ENCODE measurements at regions not wholly inside any gene's neighbourhood (a gene's known extent, or its start where the extent isn't known, plus 50 kb on each side); places are given as distances from the start of the nearest gene placed in this dataset.

DNA sequence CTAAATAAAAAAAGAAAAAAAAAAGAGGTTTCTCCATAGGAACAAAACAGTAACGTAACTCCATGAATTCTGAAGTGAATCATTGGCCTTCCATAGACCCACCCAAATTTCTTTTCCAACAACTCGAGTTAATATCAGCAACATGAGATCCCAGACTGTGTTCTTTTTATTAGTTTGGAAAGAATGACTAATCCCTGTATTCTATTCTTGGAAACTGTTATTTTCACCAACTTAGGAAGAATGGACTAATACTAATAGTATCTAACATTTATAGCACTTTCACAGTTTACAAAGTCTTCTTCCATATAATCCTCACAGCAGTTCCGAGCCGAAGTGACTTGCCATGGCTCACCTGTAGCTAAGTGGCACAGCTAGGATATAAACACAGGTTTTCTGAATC, 72.7 kb upstream of the SLC4A7 start:
- Mint-ChIP-seq H3K27me3 (ENCODE audit: insufficient read depth, low read depth, poor library complexity) (peaks cover 3% of the 10 kb centered on the region), H3K9me3 (peaks cover 23% of the 10 kb centered on the region), H3K4me1 (peaks cover 3% of the 10 kb centered on the region; the same call in 1 of the 3 replicates), H3K27ac (no peak overlapping the region), H3K4me3 (no peak overlapping the region), H3K36me3 (ENCODE audit: low read depth) (peaks cover 24% of the 10 kb centered on the region)
- no peak overlapping the region for H3K4me2 ChIP-seq
- no peaks in the 10 kb centered on the region for H3K79me2 ChIP-seq (replicated peaks; ENCODE audit: insufficient read depth)
- TF ChIP-seq ZNF331 (CRISPR knock-in tag; IDR thresholded peaks at IDR 0.05; ENCODE audit: low read depth) = no peak
- TF ChIP-seq POLR2AphosphoS5 (IDR thresholded peaks at IDR 0.05; ENCODE audit: low read depth) = no peak
- TF ChIP-seq, protein P1, sequence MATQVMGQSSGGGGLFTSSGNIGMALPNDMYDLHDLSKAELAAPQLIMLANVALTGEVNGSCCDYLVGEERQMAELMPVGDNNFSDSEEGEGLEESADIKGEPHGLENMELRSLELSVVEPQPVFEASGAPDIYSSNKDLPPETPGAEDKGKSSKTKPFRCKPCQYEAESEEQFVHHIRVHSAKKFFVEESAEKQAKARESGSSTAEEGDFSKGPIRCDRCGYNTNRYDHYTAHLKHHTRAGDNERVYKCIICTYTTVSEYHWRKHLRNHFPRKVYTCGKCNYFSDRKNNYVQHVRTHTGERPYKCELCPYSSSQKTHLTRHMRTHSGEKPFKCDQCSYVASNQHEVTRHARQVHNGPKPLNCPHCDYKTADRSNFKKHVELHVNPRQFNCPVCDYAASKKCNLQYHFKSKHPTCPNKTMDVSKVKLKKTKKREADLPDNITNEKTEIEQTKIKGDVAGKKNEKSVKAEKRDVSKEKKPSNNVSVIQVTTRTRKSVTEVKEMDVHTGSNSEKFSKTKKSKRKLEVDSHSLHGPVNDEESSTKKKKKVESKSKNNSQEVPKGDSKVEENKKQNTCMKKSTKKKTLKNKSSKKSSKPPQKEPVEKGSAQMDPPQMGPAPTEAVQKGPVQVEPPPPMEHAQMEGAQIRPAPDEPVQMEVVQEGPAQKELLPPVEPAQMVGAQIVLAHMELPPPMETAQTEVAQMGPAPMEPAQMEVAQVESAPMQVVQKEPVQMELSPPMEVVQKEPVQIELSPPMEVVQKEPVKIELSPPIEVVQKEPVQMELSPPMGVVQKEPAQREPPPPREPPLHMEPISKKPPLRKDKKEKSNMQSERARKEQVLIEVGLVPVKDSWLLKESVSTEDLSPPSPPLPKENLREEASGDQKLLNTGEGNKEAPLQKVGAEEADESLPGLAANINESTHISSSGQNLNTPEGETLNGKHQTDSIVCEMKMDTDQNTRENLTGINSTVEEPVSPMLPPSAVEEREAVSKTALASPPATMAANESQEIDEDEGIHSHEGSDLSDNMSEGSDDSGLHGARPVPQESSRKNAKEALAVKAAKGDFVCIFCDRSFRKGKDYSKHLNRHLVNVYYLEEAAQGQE (IDR thresholded peaks at IDR 0.05; ENCODE audit: unreplicated experiment) = no peak
- TF ChIP-seq JUNB (IDR thresholded peaks at IDR 0.05; ENCODE audit: unreplicated experiment) = no peak
- TF ChIP-seq CREB1 (CRISPR knock-in tag; IDR thresholded peaks at IDR 0.05; ENCODE audit: low read depth) = no peak
- TF ChIP-seq, protein P2, sequence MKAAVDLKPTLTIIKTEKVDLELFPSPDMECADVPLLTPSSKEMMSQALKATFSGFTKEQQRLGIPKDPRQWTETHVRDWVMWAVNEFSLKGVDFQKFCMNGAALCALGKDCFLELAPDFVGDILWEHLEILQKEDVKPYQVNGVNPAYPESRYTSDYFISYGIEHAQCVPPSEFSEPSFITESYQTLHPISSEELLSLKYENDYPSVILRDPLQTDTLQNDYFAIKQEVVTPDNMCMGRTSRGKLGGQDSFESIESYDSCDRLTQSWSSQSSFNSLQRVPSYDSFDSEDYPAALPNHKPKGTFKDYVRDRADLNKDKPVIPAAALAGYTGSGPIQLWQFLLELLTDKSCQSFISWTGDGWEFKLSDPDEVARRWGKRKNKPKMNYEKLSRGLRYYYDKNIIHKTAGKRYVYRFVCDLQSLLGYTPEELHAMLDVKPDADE (IDR thresholded peaks at IDR 0.05) = no peak
- no peak overlapping the region for H3K4me3 ChIP-seq
- no peak for ATAC-seq
- no peaks in the 10 kb centered on the region for H3K27me3 ChIP-seq (ENCODE audit: insufficient read depth)
- no peaks in the 10 kb centered on the region for H3K4me1 ChIP-seq (ENCODE audit: insufficient read depth)
- DNase-seq (ENCODE audit: low spot score) = no peak
- no peak overlapping the region for H3K27ac ChIP-seq (ENCODE audit: low read depth)
- no peaks in the 10 kb centered on the region; the same call in 1 of the 2 replicates for H3K36me3 ChIP-seq (ENCODE audit: insufficient read depth)
- no peaks in the 10 kb centered on the region for H3F3A ChIP-seq (replicated peaks; ENCODE audit: low read depth)
- no peaks in the 10 kb centered on the region for H3K9me2 ChIP-seq (ENCODE audit: insufficient read depth)
- no peaks in the 10 kb centered on the region for H4K20me1 ChIP-seq (replicated peaks; ENCODE audit: insufficient read depth)
- no peak overlapping the region for H2AFZ ChIP-seq

DNA sequence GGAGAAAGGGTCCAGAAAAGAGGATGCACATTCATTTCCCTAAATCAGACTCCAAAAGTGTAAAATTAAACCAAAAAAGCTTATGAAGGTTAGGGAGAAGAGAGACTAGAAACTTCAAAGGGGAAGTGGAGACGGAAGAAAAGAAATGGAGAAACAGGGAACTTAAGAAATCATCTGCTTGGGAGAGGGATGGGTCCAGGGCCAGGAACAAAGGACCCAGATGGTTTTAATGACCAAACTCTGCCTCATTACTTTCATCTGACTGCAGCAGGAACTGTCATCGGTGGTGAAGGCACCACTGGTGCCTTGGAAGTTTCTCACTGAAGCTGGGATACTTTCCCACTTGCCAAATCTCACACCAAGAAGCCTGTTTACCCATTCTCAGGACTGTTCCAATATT, 70.5 kb upstream of the SLC4A7 start:
- Histone ChIP-seq H3K4me3 (no peak overlapping the region), H3K79me2 (replicated peaks; ENCODE audit: insufficient read depth) (no peaks in the 10 kb centered on the region), H4K20me1 (replicated peaks; ENCODE audit: insufficient read depth) (no peaks in the 10 kb centered on the region), H3K9me2 (ENCODE audit: insufficient read depth) (no peaks in the 10 kb centered on the region), H3K27me3 (ENCODE audit: insufficient read depth) (no peaks in the 10 kb centered on the region), H3K4me2 (no peak overlapping the region), H3F3A (replicated peaks; ENCODE audit: low read depth) (no peaks in the 10 kb centered on the region), H3K36me3 (ENCODE audit: insufficient read depth) (no peaks in the 10 kb centered on the region; the same call in 1 of the 2 replicates), H3K4me1 (ENCODE audit: insufficient read depth) (no peaks in the 10 kb centered on the region), H2AFZ (no peak overlapping the region), H3K27ac (ENCODE audit: low read depth) (no peak overlapping the region)
- Mint-ChIP-seq H3K9me3 (peaks cover 43% of the 10 kb centered on the region), H3K27me3 (ENCODE audit: insufficient read depth, low read depth, poor library complexity) (peaks cover 3% of the 10 kb centered on the region), H3K4me3 (no peak overlapping the region), H3K4me1 (no peaks in the 10 kb centered on the region), H3K27ac (no peak overlapping the region), H3K36me3 (ENCODE audit: low read depth) (peaks cover 35% of the 10 kb centered on the region)
- DNase-seq (ENCODE audit: low spot score) = no peak
- no peak for ATAC-seq
- TF ChIP-seq STAT1 (IDR thresholded peaks at IDR 0.05; ENCODE audit: unreplicated experiment) (no peak), ZNF114 (CRISPR knock-in tag; IDR thresholded peaks at IDR 0.05) (no peak), POLR2AphosphoS5 (IDR thresholded peaks at IDR 0.05; ENCODE audit: low read depth) (no peak), NANOG (IDR thresholded peaks at IDR 0.05; ENCODE audit: borderline replicate concordance) (no peak), EZH2phosphoT487 (IDR thresholded peaks at IDR 0.05; ENCODE audit: unreplicated experiment) (no peak), EZH2 (IDR thresholded peaks at IDR 0.05; ENCODE audit: low read depth, unreplicated experiment) (no peak)
- TF ChIP-seq, protein P1 (IDR thresholded peaks at IDR 0.05; ENCODE audit: unreplicated experiment) = no peak
- TF ChIP-seq, protein P2 (IDR thresholded peaks at IDR 0.05) = no peak

Data from GM23338 (cell line).